OCI-LY3 (cell line): ENCODE measurements at regions not wholly inside any gene's neighbourhood (a gene's known extent, or its start where the extent isn't known, plus 50 kb on each side); places are given as distances from the start of the nearest gene placed in this dataset.

Experiments
- EZH2phosphoT487 ChIP-seq: fragments of 200-600 bp; shearing (Covaris generic); IDR thresholded peaks from 2 replicates; pipeline ENCODE4 v1.6.1; 2018; ENCODE audit warnings: antibody characterized with exemption, mixed run types, low read depth
- TF ChIP-seq, protein P1 (sequence below): fragments of 200-600, 300-600 bp; sonication (generic); IDR thresholded peaks from 2 replicates; pipeline ENCODE4 v1.5.1; 2014; ENCODE audit warnings: antibody characterized with exemption, low read length, low read depth

- TF ChIP-seq, protein P1, sequence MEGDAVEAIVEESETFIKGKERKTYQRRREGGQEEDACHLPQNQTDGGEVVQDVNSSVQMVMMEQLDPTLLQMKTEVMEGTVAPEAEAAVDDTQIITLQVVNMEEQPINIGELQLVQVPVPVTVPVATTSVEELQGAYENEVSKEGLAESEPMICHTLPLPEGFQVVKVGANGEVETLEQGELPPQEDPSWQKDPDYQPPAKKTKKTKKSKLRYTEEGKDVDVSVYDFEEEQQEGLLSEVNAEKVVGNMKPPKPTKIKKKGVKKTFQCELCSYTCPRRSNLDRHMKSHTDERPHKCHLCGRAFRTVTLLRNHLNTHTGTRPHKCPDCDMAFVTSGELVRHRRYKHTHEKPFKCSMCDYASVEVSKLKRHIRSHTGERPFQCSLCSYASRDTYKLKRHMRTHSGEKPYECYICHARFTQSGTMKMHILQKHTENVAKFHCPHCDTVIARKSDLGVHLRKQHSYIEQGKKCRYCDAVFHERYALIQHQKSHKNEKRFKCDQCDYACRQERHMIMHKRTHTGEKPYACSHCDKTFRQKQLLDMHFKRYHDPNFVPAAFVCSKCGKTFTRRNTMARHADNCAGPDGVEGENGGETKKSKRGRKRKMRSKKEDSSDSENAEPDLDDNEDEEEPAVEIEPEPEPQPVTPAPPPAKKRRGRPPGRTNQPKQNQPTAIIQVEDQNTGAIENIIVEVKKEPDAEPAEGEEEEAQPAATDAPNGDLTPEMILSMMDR, result no peak
- no peak for TF ChIP-seq EZH2phosphoT487
Observed at GRCh38 chr14:71341156-71341555, 433.9 kb downstream of the PCNX1 start.
